ENCODE measurements at regions not wholly inside any gene's neighbourhood (a gene's known extent, or its start where the extent isn't known, plus 50 kb on each side); places are given as distances from the start of the nearest gene placed in this dataset.

DNA sequence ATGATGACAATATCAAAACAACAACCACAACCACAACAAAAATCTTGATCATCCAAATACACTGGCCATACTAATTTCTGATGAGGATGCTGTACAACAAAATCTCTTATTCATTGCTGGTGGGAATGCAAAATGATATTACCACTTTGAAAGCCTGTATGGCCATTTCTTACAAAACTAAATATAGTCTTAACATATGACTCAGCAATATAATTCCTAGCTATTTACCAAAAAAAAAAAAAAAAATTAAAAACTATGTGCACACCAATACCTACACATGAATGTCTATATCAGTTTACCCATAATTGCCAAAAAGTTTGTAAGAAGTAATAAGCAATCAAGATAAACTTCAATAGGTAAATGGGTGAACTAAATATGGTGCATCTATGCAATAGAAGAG is 1379.7 kb downstream of the CDH11 start:
- H3K36me3 ChIP-seq (ENCODE audit: insufficient read depth, low read length), result no peaks in the 10 kb centered on the region
- H4K20me1 ChIP-seq (ENCODE audit: insufficient read depth, low read length), result no peaks in the 10 kb centered on the region
- no peak overlapping the region for H3K27ac ChIP-seq (ENCODE audit: low read depth, low read length)
- no peaks in the 10 kb centered on the region for H3K27me3 ChIP-seq (ENCODE audit: insufficient read depth, low read length)
- no peaks in the 10 kb centered on the region for H3K79me2 ChIP-seq (ENCODE audit: insufficient read depth, low read length)
- no peak for DNase-seq (ENCODE audit: insufficient read length, low spot score, missing footprints)
- H3K4me3 ChIP-seq (ENCODE audit: insufficient read depth, low read length), result no peak overlapping the region
- no peak overlapping the region for H3K4me2 ChIP-seq (ENCODE audit: insufficient read depth, low read length)
- H3K9me3 ChIP-seq (ENCODE audit: low read depth, low read length), result no peaks in the 10 kb centered on the region
- H2AFZ ChIP-seq (ENCODE audit: low read length), result no peak overlapping the region
- no peaks in the 10 kb centered on the region for H3K4me1 ChIP-seq (ENCODE audit: insufficient read depth, low read length)
- TF ChIP-seq, protein P1, sequence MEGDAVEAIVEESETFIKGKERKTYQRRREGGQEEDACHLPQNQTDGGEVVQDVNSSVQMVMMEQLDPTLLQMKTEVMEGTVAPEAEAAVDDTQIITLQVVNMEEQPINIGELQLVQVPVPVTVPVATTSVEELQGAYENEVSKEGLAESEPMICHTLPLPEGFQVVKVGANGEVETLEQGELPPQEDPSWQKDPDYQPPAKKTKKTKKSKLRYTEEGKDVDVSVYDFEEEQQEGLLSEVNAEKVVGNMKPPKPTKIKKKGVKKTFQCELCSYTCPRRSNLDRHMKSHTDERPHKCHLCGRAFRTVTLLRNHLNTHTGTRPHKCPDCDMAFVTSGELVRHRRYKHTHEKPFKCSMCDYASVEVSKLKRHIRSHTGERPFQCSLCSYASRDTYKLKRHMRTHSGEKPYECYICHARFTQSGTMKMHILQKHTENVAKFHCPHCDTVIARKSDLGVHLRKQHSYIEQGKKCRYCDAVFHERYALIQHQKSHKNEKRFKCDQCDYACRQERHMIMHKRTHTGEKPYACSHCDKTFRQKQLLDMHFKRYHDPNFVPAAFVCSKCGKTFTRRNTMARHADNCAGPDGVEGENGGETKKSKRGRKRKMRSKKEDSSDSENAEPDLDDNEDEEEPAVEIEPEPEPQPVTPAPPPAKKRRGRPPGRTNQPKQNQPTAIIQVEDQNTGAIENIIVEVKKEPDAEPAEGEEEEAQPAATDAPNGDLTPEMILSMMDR (IDR thresholded peaks at IDR 0.05; ENCODE audit: extremely low read depth, low read depth, low read length), result no peak

DNA sequence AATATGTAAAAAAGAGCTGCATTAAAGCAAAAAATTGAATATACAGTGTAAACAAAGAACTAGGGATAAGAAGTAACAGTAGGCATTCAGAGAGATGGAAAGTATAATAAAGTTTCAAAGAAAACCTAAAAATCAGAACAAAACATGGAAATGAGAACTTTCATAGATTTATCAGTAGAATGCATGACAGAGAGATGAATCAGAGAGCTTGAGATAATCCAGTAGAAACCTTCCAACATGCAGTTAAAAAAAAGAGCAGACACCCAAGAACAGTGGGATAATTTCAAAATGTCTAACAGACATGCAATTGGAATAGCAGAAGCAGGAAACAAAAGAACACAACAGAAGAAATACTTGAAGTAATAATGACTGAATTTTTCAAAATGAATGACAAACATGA is 1384.2 kb downstream of the CDH11 start:
- Histone ChIP-seq H3K27me3 (ENCODE audit: insufficient read depth, low read length) (no peaks in the 10 kb centered on the region), H3K79me2 (ENCODE audit: insufficient read depth, low read length) (no peaks in the 10 kb centered on the region), H3K9me3 (ENCODE audit: low read depth, low read length) (no peaks in the 10 kb centered on the region), H4K20me1 (ENCODE audit: insufficient read depth, low read length) (no peaks in the 10 kb centered on the region), H2AFZ (ENCODE audit: low read length) (no peak overlapping the region), H3K36me3 (ENCODE audit: insufficient read depth, low read length) (no peaks in the 10 kb centered on the region), H3K27ac (ENCODE audit: low read depth, low read length) (no peak overlapping the region), H3K4me2 (ENCODE audit: insufficient read depth, low read length) (no peak overlapping the region), H3K4me1 (ENCODE audit: insufficient read depth, low read length) (no peaks in the 10 kb centered on the region), H3K4me3 (ENCODE audit: insufficient read depth, low read length) (no peak overlapping the region)
- DNase-seq (ENCODE audit: insufficient read length, low spot score, missing footprints), result no peak
- TF ChIP-seq, protein P1 (IDR thresholded peaks at IDR 0.05; ENCODE audit: extremely low read depth, low read depth, low read length), result no peak

DNA sequence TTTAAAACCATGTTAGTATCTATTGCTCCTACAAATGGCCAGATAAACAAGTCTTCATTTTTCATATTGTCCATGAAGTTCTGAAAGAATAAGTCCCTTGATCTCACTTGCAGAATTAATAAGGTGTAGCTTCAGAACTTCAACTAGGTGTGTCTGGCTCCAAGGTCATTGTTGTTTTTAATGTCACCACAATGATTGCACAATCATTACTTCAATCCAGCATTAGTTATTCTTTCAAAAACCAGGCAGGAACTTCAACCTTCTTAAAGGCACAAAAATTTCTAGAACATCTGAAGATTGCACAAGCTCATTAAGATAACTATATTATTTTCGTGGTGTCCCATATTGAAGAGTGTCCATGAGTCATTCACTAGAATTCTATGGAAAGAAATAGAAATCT is 1386.4 kb downstream of the CDH11 start:
- Histone ChIP-seq H3K4me3 (ENCODE audit: insufficient read depth, low read length) (no peak overlapping the region), H3K36me3 (ENCODE audit: insufficient read depth, low read length) (no peaks in the 10 kb centered on the region), H3K27me3 (ENCODE audit: insufficient read depth, low read length) (no peaks in the 10 kb centered on the region), H3K27ac (ENCODE audit: low read depth, low read length) (no peak overlapping the region), H3K9me3 (ENCODE audit: low read depth, low read length) (no peaks in the 10 kb centered on the region), H3K4me1 (ENCODE audit: insufficient read depth, low read length) (no peaks in the 10 kb centered on the region), H3K79me2 (ENCODE audit: insufficient read depth, low read length) (no peaks in the 10 kb centered on the region), H3K4me2 (ENCODE audit: insufficient read depth, low read length) (no peak overlapping the region), H4K20me1 (ENCODE audit: insufficient read depth, low read length) (no peaks in the 10 kb centered on the region), H2AFZ (ENCODE audit: low read length) (no peak overlapping the region)
- TF ChIP-seq, protein P1 (IDR thresholded peaks at IDR 0.05; ENCODE audit: extremely low read depth, low read depth, low read length), result no peak
- DNase-seq (ENCODE audit: insufficient read length, low spot score, missing footprints), result no peak

DNA sequence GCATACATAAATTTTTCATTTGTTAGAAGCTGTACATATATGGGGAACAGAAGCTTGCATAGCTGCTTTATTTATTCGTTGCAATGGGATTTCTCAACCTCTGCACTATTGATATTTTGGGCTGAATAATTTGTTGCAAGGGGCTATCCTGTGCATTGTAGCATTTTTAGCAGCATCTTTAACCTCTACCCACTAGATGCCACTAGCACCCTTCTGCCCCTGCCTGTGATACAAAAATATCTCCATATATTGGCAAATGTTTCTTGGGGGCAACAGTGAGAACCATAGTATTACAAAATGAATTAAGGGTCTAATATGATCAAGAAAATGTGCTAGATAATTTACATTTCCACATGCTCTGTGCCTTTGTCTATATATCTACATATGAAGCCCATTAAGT is 1401.0 kb downstream of the CDH11 start:
- Histone ChIP-seq H3K4me3 (ENCODE audit: insufficient read depth, low read length) (no peak overlapping the region), H2AFZ (ENCODE audit: low read length) (no peak overlapping the region), H3K27me3 (ENCODE audit: insufficient read depth, low read length) (no peaks in the 10 kb centered on the region), H3K4me2 (ENCODE audit: insufficient read depth, low read length) (no peak overlapping the region), H3K36me3 (ENCODE audit: insufficient read depth, low read length) (no peaks in the 10 kb centered on the region), H3K79me2 (ENCODE audit: insufficient read depth, low read length) (no peaks in the 10 kb centered on the region), H3K4me1 (ENCODE audit: insufficient read depth, low read length) (no peaks in the 10 kb centered on the region), H4K20me1 (ENCODE audit: insufficient read depth, low read length) (no peaks in the 10 kb centered on the region), H3K9me3 (ENCODE audit: low read depth, low read length) (no peaks in the 10 kb centered on the region), H3K27ac (ENCODE audit: low read depth, low read length) (no peak overlapping the region)
- TF ChIP-seq, protein P1 (IDR thresholded peaks at IDR 0.05; ENCODE audit: extremely low read depth, low read depth, low read length), result peak; percentile 13
- no peak for DNase-seq (ENCODE audit: insufficient read length, low spot score, missing footprints)

All from osteoblast (primary cell).